ENCODE measurements at regions not wholly inside any gene's neighbourhood (a gene's known extent, or its start where the extent isn't known, plus 50 kb on each side); places are given as distances from the start of the nearest gene placed in this dataset.
A peak's percentile ranks its signal among the peaks of the same experiment; 100 is the strongest.

- TF ChIP-seq ZNF592 (IDR thresholded peaks at IDR 0.05): peak; percentile 54; the same call in 1 of the 2 replicates
- TF ChIP-seq FIP1L1 (IDR thresholded peaks at IDR 0.05; ENCODE audit: low read depth, low read length, poor library complexity, severe bottlenecking): no peak
- TF ChIP-seq MYC (IDR thresholded peaks at IDR 0.05; ENCODE audit: low read depth, low read length): no peak
- TF ChIP-seq MYC (CRISPR knock-in tag; IDR thresholded peaks at IDR 0.05; ENCODE audit: borderline replicate concordance, low read depth): 0 out of 2 replicates have a peak, but pooled peaks have one; percentile 32
- TF ChIP-seq, protein P1, sequence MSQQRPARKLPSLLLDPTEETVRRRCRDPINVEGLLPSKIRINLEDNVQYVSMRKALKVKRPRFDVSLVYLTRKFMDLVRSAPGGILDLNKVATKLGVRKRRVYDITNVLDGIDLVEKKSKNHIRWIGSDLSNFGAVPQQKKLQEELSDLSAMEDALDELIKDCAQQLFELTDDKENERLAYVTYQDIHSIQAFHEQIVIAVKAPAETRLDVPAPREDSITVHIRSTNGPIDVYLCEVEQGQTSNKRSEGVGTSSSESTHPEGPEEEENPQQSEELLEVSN (IDR thresholded peaks at IDR 0.05; ENCODE audit: borderline replicate concordance in 1 of 2, extremely low read depth in 1 of 2, insufficient read depth in 1 of 2, insufficient read length in 1 of 2, low read depth in 1 of 2, low read length in 1 of 2, poor library complexity in 1 of 2, severe bottlenecking in 1 of 2): peak in 1 of 2 experiments; percentile 19
- 0 out of 2 replicates have a peak, but pooled peaks have one; percentile 17 for TF ChIP-seq MAX (CRISPR knock-in tag; IDR thresholded peaks at IDR 0.05)
Measured at GRCh38 chr14:100393362-100393761, 70.2 kb downstream of the SLC25A47 start (continued).
